ENCODE measurements at regions not wholly inside any gene's neighbourhood (a gene's known extent, or its start where the extent isn't known, plus 50 kb on each side); places are given as distances from the start of the nearest gene placed in this dataset.
"Not testable (repeated sequence)": the region's sequence is repeated elsewhere in the genome, so short reads cannot be mapped to it uniquely, and the experiment has no call there.

- Mint-ChIP-seq H3K36me3 (peaks cover 64 to 72% of the 10 kb centered on the region in 2 donors), H3K9me3 (peaks cover 0 to 2% (median 0%) of the 10 kb centered on the region in 7 donors), H3K27ac (peak overlapping the region in 5 of 7 donors; percentile 52 to 95 (median 69)), H3K4me1 (peaks cover 40% of the 10 kb centered on the region), H3K27me3 (ENCODE audit: low read depth in 3 of 3) (peaks cover 0 to 6% (median 0%) of the 10 kb centered on the region in 3 donors), H3K4me3 (no peak overlapping the region)
- no peak for TF ChIP-seq CTCF (IDR thresholded peaks at IDR 0.05)
- peaks cover 15% of the 10 kb centered on the region for H3K79me2 ChIP-seq (ENCODE audit: insufficient read depth, low read length)
- no peak overlapping the region for H3K9ac ChIP-seq (ENCODE audit: insufficient read depth, low read length, poor library complexity, severe bottlenecking)
- no peak overlapping the region for H3K4me3 ChIP-seq (replicated peaks in 1 of 3; ENCODE audit: low read depth in 2 of 3, low read length in 3 of 3)
- H2AFZ ChIP-seq (ENCODE audit: insufficient read depth, low read depth, low read length, poor library complexity, severe bottlenecking): no peak overlapping the region
- H4K20me1 ChIP-seq (ENCODE audit: insufficient read depth, low read length): no peaks in the 10 kb centered on the region
- intact Hi-C loops (cut with micrococcal nuclease): no loop called here
- H3K36me3 ChIP-seq (replicated peaks in 1 of 2; ENCODE audit: control insufficient read depth in 1 of 2, insufficient read depth in 2 of 2, low read length in 2 of 2): peaks cover 50 to 72% of the 10 kb centered on the region in 2 donors
- no peaks in the 10 kb centered on the region for H3K27me3 ChIP-seq (ENCODE audit: control insufficient read depth in 2 of 2, insufficient read depth in 2 of 2, low read length in 2 of 2)
- peaks cover 43 to 46% of the 10 kb centered on the region in 2 donors for H3K4me1 ChIP-seq (ENCODE audit: control insufficient read depth in 1 of 2, insufficient read depth in 2 of 2, low read length in 2 of 2)
- 80% methylated on average over 1 of the region's 4 CpGs for WGBS (ENCODE audit: insufficient coverage)
- H3K4me2 ChIP-seq (replicated peaks; ENCODE audit: extremely low read depth, low read length, poor library complexity, severe bottlenecking): no peak overlapping the region
- H3K27ac ChIP-seq (ENCODE audit: low read depth in 1 of 2, low read length in 2 of 2): no peak overlapping the region
- H3K9me3 ChIP-seq (replicated peaks in 1 of 2; ENCODE audit: control insufficient read depth in 1 of 2, insufficient read depth in 1 of 2, low read length in 2 of 2): no peaks in the 10 kb centered on the region
- no peak for DNase-seq
Measured at GRCh38 chr16:29112755-29113347, 128.0 kb downstream of the LAT start.

GRCh38 chr16:29111901-29112680 is 127.2 kb downstream of the LAT start:
- Histone ChIP-seq H3K36me3 (replicated peaks in 1 of 2; ENCODE audit: control insufficient read depth in 1 of 2, insufficient read depth in 2 of 2, low read length in 2 of 2) (peaks cover 49 to 74% of the 10 kb centered on the region in 2 donors), H3K4me1 (ENCODE audit: control insufficient read depth in 1 of 2, insufficient read depth in 2 of 2, low read length in 2 of 2) (peaks cover 43 to 46% of the 10 kb centered on the region in 2 donors), H3K27ac (ENCODE audit: low read depth in 1 of 2, low read length in 2 of 2) (peak overlapping the region in 1 of 2 donors; percentile 31)
- H3K4me2 ChIP-seq (replicated peaks; ENCODE audit: extremely low read depth, low read length, poor library complexity, severe bottlenecking); H3K4me3 ChIP-seq (replicated peaks in 1 of 3; ENCODE audit: low read depth in 2 of 3, low read length in 3 of 3); H3K27me3 ChIP-seq (ENCODE audit: control insufficient read depth in 2 of 2, insufficient read depth in 2 of 2, low read length in 2 of 2); H3K9ac ChIP-seq (ENCODE audit: insufficient read depth, low read length, poor library complexity, severe bottlenecking); DNase-seq; H4K20me1 ChIP-seq (ENCODE audit: insufficient read depth, low read length); H3K27me3 Mint-ChIP-seq (ENCODE audit: low read depth in 3 of 3); H3K79me2 ChIP-seq (ENCODE audit: insufficient read depth, low read length); H2AFZ ChIP-seq (ENCODE audit: insufficient read depth, low read depth, low read length, poor library complexity, severe bottlenecking); H3K4me3 Mint-ChIP-seq; H3K9me3 Mint-ChIP-seq; intact Hi-C loops (cut with micrococcal nuclease); H3K9me3 ChIP-seq (replicated peaks in 1 of 2; ENCODE audit: control insufficient read depth in 1 of 2, insufficient read depth in 1 of 2, low read length in 2 of 2): not testable (repeated sequence)
- peak overlapping the region in 5 of 7 donors; percentile 22 to 74 (median 52) for H3K27ac Mint-ChIP-seq
- peaks cover 64 to 71% of the 10 kb centered on the region in 2 donors for H3K36me3 Mint-ChIP-seq
- H3K4me1 Mint-ChIP-seq: peaks cover 40% of the 10 kb centered on the region
- WGBS (ENCODE audit: insufficient coverage): 76% methylated on average over 5 of the region's 8 CpGs
